ENCODE measurements at regions not wholly inside any gene's neighbourhood (a gene's known extent, or its start where the extent isn't known, plus 50 kb on each side); places are given as distances from the start of the nearest gene placed in this dataset.

- Histone ChIP-seq H3K36me3 (no peaks in the 10 kb centered on the region), H3K4me3 (no peak overlapping the region), H3K9me3 (no peaks in the 10 kb centered on the region), H3K4me1 (peaks cover 0 to 5% (median 2%) of the 10 kb centered on the region in 4 donors), H3K27me3 (peaks cover 0 to 66% (median 5%) of the 10 kb centered on the region in 3 donors), H3K27ac (no peak overlapping the region)
- 52 to 73% (median 62%) methylated on average over 15 to 20 of the region's 20 CpGs for WGBS, 5 donors
- no peak for DNase-seq
- intact Hi-C loops (cut with DNase I; ENCODE audit: low total_unique reads) = no loop called here
- TF ChIP-seq POLR2AphosphoS5 (IDR thresholded peaks at IDR 0.05) = no peak
These were observed 1295.8 kb downstream of the BRD1 start for GRCh38 chr22:48531761-48532435.

- H3K27ac ChIP-seq = no peak overlapping the region
- no peak overlapping the region for H3K4me3 ChIP-seq
- 64 to 81% (median 67%) methylated on average over 4 to 11 of the region's 11 CpGs for WGBS, 5 donors
- H3K9me3 ChIP-seq = no peaks in the 10 kb centered on the region
- H3K27me3 ChIP-seq = peaks cover 0 to 58% (median 5%) of the 10 kb centered on the region in 3 donors
- intact Hi-C loops (cut with DNase I; ENCODE audit: low total_unique reads) = no loop called here
- DNase-seq = no peak
- H3K4me1 ChIP-seq = peaks cover 0 to 5% (median 2%) of the 10 kb centered on the region in 4 donors
- no peak for TF ChIP-seq CTCF (IDR thresholded peaks at IDR 0.05)
- TF ChIP-seq POLR2AphosphoS5 (IDR thresholded peaks at IDR 0.05) = no peak
- TF ChIP-seq EP300 (IDR thresholded peaks at IDR 0.05) = no peak
- no peak for TF ChIP-seq POLR2A (IDR thresholded peaks at IDR 0.05)
- no peaks in the 10 kb centered on the region for H3K36me3 ChIP-seq
These were observed 1296.6 kb downstream of the BRD1 start for GRCh38 chr22:48531108-48531507.

GRCh38 chr22:48530666-48531065, 1297.0 kb downstream of the BRD1 start:
- WGBS, 5 donors = 69 to 93% (median 73%) methylated on average over 5 to 10 of the region's 10 CpGs
- H3K36me3 ChIP-seq = no peaks in the 10 kb centered on the region
- H3K4me1 ChIP-seq = peaks cover 0 to 5% (median 2%) of the 10 kb centered on the region in 4 donors
- intact Hi-C loops (cut with DNase I; ENCODE audit: low total_unique reads) = no loop called here
- peaks cover 0 to 58% (median 5%) of the 10 kb centered on the region in 3 donors for H3K27me3 ChIP-seq
- no peaks in the 10 kb centered on the region for H3K9me3 ChIP-seq
- H3K27ac ChIP-seq = no peak overlapping the region
- no peak for TF ChIP-seq POLR2AphosphoS5 (IDR thresholded peaks at IDR 0.05)
- no peak for TF ChIP-seq POLR2A (IDR thresholded peaks at IDR 0.05)
- no peak for TF ChIP-seq CTCF (IDR thresholded peaks at IDR 0.05)
- no peak for TF ChIP-seq EP300 (IDR thresholded peaks at IDR 0.05)
- DNase-seq = no peak
- H3K4me3 ChIP-seq = no peak overlapping the region

- H3K4me3 ChIP-seq = no peak overlapping the region
- no peaks in the 10 kb centered on the region for H3K36me3 ChIP-seq
- no peaks in the 10 kb centered on the region for H3K9me3 ChIP-seq
- WGBS, 5 donors = 47 to 86% (median 71%) methylated on average over 10 to 13 of the region's 13 CpGs
- H3K4me1 ChIP-seq = peaks cover 0 to 4% (median 0%) of the 10 kb centered on the region in 4 donors
- intact Hi-C loops (cut with DNase I; ENCODE audit: low total_unique reads) = no loop called here
- no peak for TF ChIP-seq EP300 (IDR thresholded peaks at IDR 0.05)
- no peak for TF ChIP-seq CTCF (IDR thresholded peaks at IDR 0.05)
- TF ChIP-seq POLR2AphosphoS5 (IDR thresholded peaks at IDR 0.05) = no peak
- TF ChIP-seq POLR2A (IDR thresholded peaks at IDR 0.05) = no peak
- peak; percentile 30 to 80 for DNase-seq
- peaks cover 0 to 44% (median 0%) of the 10 kb centered on the region in 3 donors for H3K27me3 ChIP-seq
- H3K27ac ChIP-seq = no peak overlapping the region
These were observed 1299.3 kb downstream of the BRD1 start for GRCh38 chr22:48528221-48528915.
